ENCODE measurements at regions not wholly inside any gene's neighbourhood (a gene's known extent, or its start where the extent isn't known, plus 50 kb on each side); places are given as distances from the start of the nearest gene placed in this dataset.

- no peaks in the 10 kb centered on the region for H4K20me1 ChIP-seq (ENCODE audit: insufficient read depth, low read length)
- TF ChIP-seq EZH2 (IDR thresholded peaks at IDR 0.05; ENCODE audit: borderline replicate concordance, low read length), result no peak
- no peak for TF ChIP-seq CTCF (IDR thresholded peaks at IDR 0.05; ENCODE audit: low read length)
- H3K4me3 ChIP-seq (ENCODE audit: low read depth, low read length, poor library complexity, severe bottlenecking), result no peak overlapping the region
- H3K9ac ChIP-seq (ENCODE audit: low read length), result no peak overlapping the region
- no peaks in the 10 kb centered on the region for H3K9me3 ChIP-seq (ENCODE audit: low read length)
- no peaks in the 10 kb centered on the region for H3K79me2 ChIP-seq (ENCODE audit: insufficient read depth, low read length)
- H3K4me1 ChIP-seq (ENCODE audit: insufficient read depth, low read length, severe bottlenecking), result peaks cover 26% of the 10 kb centered on the region
- H3K4me2 ChIP-seq (ENCODE audit: low read length), result no peak overlapping the region
- no peak overlapping the region for H3K27ac ChIP-seq (ENCODE audit: low read depth, low read length, poor library complexity, severe bottlenecking)
- H2AFZ ChIP-seq (ENCODE audit: low read length), result peak overlapping the region; percentile 32
- no peaks in the 10 kb centered on the region for H3K27me3 ChIP-seq (ENCODE audit: insufficient read depth, low read length)
- H3F3A ChIP-seq (ENCODE audit: insufficient read depth, low read length), result no peaks in the 10 kb centered on the region
- no peaks in the 10 kb centered on the region for H3K36me3 ChIP-seq (ENCODE audit: insufficient read depth, low read length)
- no peaks in the 10 kb centered on the region for H3K9me2 ChIP-seq (ENCODE audit: low read depth, low read length)
Measured at GRCh38 chr3:83321457-83321856, 1560.0 kb upstream of the GBE1 start.

GRCh38 chr3:83321891-83322290 lies 1560.4 kb upstream of the GBE1 start:
- Histone ChIP-seq H3K36me3 (ENCODE audit: insufficient read depth, low read length) (no peaks in the 10 kb centered on the region), H2AFZ (ENCODE audit: low read length) (peak overlapping the region; percentile 32), H3K9me3 (ENCODE audit: low read length) (no peaks in the 10 kb centered on the region), H3F3A (ENCODE audit: insufficient read depth, low read length) (no peaks in the 10 kb centered on the region), H3K9me2 (ENCODE audit: low read depth, low read length) (no peaks in the 10 kb centered on the region), H3K4me1 (ENCODE audit: insufficient read depth, low read length, severe bottlenecking) (peaks cover 26% of the 10 kb centered on the region), H3K4me3 (ENCODE audit: low read depth, low read length, poor library complexity, severe bottlenecking) (no peak overlapping the region), H3K79me2 (ENCODE audit: insufficient read depth, low read length) (no peaks in the 10 kb centered on the region), H3K27ac (ENCODE audit: low read depth, low read length, poor library complexity, severe bottlenecking) (peak overlapping the region; percentile 54), H3K27me3 (ENCODE audit: insufficient read depth, low read length) (no peaks in the 10 kb centered on the region), H3K9ac (ENCODE audit: low read length) (no peak overlapping the region), H4K20me1 (ENCODE audit: insufficient read depth, low read length) (no peaks in the 10 kb centered on the region), H3K4me2 (ENCODE audit: low read length) (0 out of 2 replicates have a peak overlapping the region, but pooled peaks have one; percentile 5)
- TF ChIP-seq EZH2 (IDR thresholded peaks at IDR 0.05; ENCODE audit: borderline replicate concordance, low read length) (no peak), CTCF (IDR thresholded peaks at IDR 0.05; ENCODE audit: low read length) (no peak)

GRCh38 chr3:83354205-83354604 lies 1592.8 kb upstream of the GBE1 start:
- no peaks in the 10 kb centered on the region for H3K4me1 ChIP-seq (ENCODE audit: insufficient read depth, low read length, severe bottlenecking)
- H3K36me3 ChIP-seq (ENCODE audit: insufficient read depth, low read length), result no peaks in the 10 kb centered on the region
- no peaks in the 10 kb centered on the region for H3K9me2 ChIP-seq (ENCODE audit: low read depth, low read length)
- no peak for TF ChIP-seq EZH2 (IDR thresholded peaks at IDR 0.05; ENCODE audit: borderline replicate concordance, low read length)
- no peak for TF ChIP-seq CTCF (IDR thresholded peaks at IDR 0.05; ENCODE audit: low read length)
- H3K4me3 ChIP-seq (ENCODE audit: low read depth, low read length, poor library complexity, severe bottlenecking), result no peak overlapping the region
- no peaks in the 10 kb centered on the region for H3F3A ChIP-seq (ENCODE audit: insufficient read depth, low read length)
- H3K27me3 ChIP-seq (ENCODE audit: insufficient read depth, low read length), result no peaks in the 10 kb centered on the region
- H3K79me2 ChIP-seq (ENCODE audit: insufficient read depth, low read length), result no peaks in the 10 kb centered on the region
- H4K20me1 ChIP-seq (ENCODE audit: insufficient read depth, low read length), result no peaks in the 10 kb centered on the region
- no peak overlapping the region for H3K27ac ChIP-seq (ENCODE audit: low read depth, low read length, poor library complexity, severe bottlenecking)
- no peak overlapping the region for H3K9ac ChIP-seq (ENCODE audit: low read length)
- no peak overlapping the region for H3K4me2 ChIP-seq (ENCODE audit: low read length)
- no peaks in the 10 kb centered on the region for H3K9me3 ChIP-seq (ENCODE audit: low read length)
- H2AFZ ChIP-seq (ENCODE audit: low read length), result no peak overlapping the region

Data from OCI-LY1 (cell line).